ENCODE measurements at regions not wholly inside any gene's neighbourhood (a gene's known extent, or its start where the extent isn't known, plus 50 kb on each side); places are given as distances from the start of the nearest gene placed in this dataset.

- no peak for DNase-seq
- H3K4me1 ChIP-seq (ENCODE audit: control insufficient read depth, insufficient read depth, low read length): no peaks in the 10 kb centered on the region
- no peaks in the 10 kb centered on the region for H3K9me3 ChIP-seq (ENCODE audit: control insufficient read depth, low read depth, low read length)
- no peaks in the 10 kb centered on the region for H3K36me3 ChIP-seq (ENCODE audit: control insufficient read depth, insufficient read depth, low read length)
- H3K27me3 ChIP-seq (ENCODE audit: control insufficient read depth, insufficient read depth, low read length): peaks cover 4% of the 10 kb centered on the region
- H3K4me3 ChIP-seq (ENCODE audit: low read length): no peak overlapping the region
- WGBS (ENCODE audit: insufficient coverage, low lambda C conversion rate): no CpG with 5 or more reads among the region's 10 CpGs
- H3K27ac ChIP-seq (ENCODE audit: low read length): no peak overlapping the region
These were observed 232.6 kb upstream of the PDE10A start for GRCh38 chr6:165895421-165896165.

- peaks cover 11% of the 10 kb centered on the region for H3K27me3 ChIP-seq (ENCODE audit: control insufficient read depth, insufficient read depth, low read length)
- H3K4me3 ChIP-seq (ENCODE audit: low read length): no peak overlapping the region
- no peaks in the 10 kb centered on the region for H3K4me1 ChIP-seq (ENCODE audit: control insufficient read depth, insufficient read depth, low read length)
- H3K9me3 ChIP-seq (ENCODE audit: control insufficient read depth, low read depth, low read length): no peaks in the 10 kb centered on the region
- DNase-seq: no peak
- no peaks in the 10 kb centered on the region for H3K36me3 ChIP-seq (ENCODE audit: control insufficient read depth, insufficient read depth, low read length)
- H3K27ac ChIP-seq (ENCODE audit: low read length): no peak overlapping the region
- no CpG with 5 or more reads among the region's 10 CpGs for WGBS (ENCODE audit: insufficient coverage, low lambda C conversion rate)
These were observed 231.3 kb upstream of the PDE10A start for GRCh38 chr6:165894171-165894825.

- WGBS (ENCODE audit: insufficient coverage, low lambda C conversion rate): no CpG with 5 or more reads among the region's 6 CpGs
- Histone ChIP-seq H3K27me3 (ENCODE audit: control insufficient read depth, insufficient read depth, low read length) (peaks cover 12% of the 10 kb centered on the region), H3K36me3 (ENCODE audit: control insufficient read depth, insufficient read depth, low read length) (no peaks in the 10 kb centered on the region), H3K27ac (ENCODE audit: low read length) (no peak overlapping the region), H3K4me3 (ENCODE audit: low read length) (no peak overlapping the region), H3K4me1 (ENCODE audit: control insufficient read depth, insufficient read depth, low read length) (no peaks in the 10 kb centered on the region), H3K9me3 (ENCODE audit: control insufficient read depth, low read depth, low read length) (no peaks in the 10 kb centered on the region)
- no peak for DNase-seq
These were observed 230.4 kb upstream of the PDE10A start for GRCh38 chr6:165893431-165893830.

GRCh38 chr6:165891320-165891719 lies 228.3 kb upstream of the PDE10A start:
- H3K27me3 ChIP-seq (ENCODE audit: control insufficient read depth, insufficient read depth, low read length): peaks cover 12% of the 10 kb centered on the region
- no peak overlapping the region for H3K4me3 ChIP-seq (ENCODE audit: low read length)
- H3K9me3 ChIP-seq (ENCODE audit: control insufficient read depth, low read depth, low read length): no peaks in the 10 kb centered on the region
- no peak for DNase-seq
- H3K36me3 ChIP-seq (ENCODE audit: control insufficient read depth, insufficient read depth, low read length): no peaks in the 10 kb centered on the region
- H3K4me1 ChIP-seq (ENCODE audit: control insufficient read depth, insufficient read depth, low read length): no peaks in the 10 kb centered on the region
- WGBS (ENCODE audit: insufficient coverage, low lambda C conversion rate): 90% methylated on average over 2 of the region's 5 CpGs
- no peak overlapping the region for H3K27ac ChIP-seq (ENCODE audit: low read length)

GRCh38 chr6:165890404-165890735 lies 227.3 kb upstream of the PDE10A start:
- Histone ChIP-seq H3K9me3 (ENCODE audit: control insufficient read depth, low read depth, low read length) (no peaks in the 10 kb centered on the region), H3K4me3 (ENCODE audit: low read length) (no peak overlapping the region), H3K36me3 (ENCODE audit: control insufficient read depth, insufficient read depth, low read length) (no peaks in the 10 kb centered on the region), H3K27ac (ENCODE audit: low read length) (no peak overlapping the region), H3K27me3 (ENCODE audit: control insufficient read depth, insufficient read depth, low read length) (peaks cover 12% of the 10 kb centered on the region), H3K4me1 (ENCODE audit: control insufficient read depth, insufficient read depth, low read length) (no peaks in the 10 kb centered on the region)
- no CpG with 5 or more reads among the region's 9 CpGs for WGBS (ENCODE audit: insufficient coverage, low lambda C conversion rate)
- no peak for DNase-seq

GRCh38 chr6:165889636-165890403 lies 226.8 kb upstream of the PDE10A start:
- no CpG with 5 or more reads among the region's 7 CpGs for WGBS (ENCODE audit: insufficient coverage, low lambda C conversion rate)
- DNase-seq: peak; percentile 15 to 17
- H3K9me3 ChIP-seq (ENCODE audit: control insufficient read depth, low read depth, low read length): no peaks in the 10 kb centered on the region
- no peaks in the 10 kb centered on the region for H3K4me1 ChIP-seq (ENCODE audit: control insufficient read depth, insufficient read depth, low read length)
- H3K4me3 ChIP-seq (ENCODE audit: low read length): no peak overlapping the region
- H3K36me3 ChIP-seq (ENCODE audit: control insufficient read depth, insufficient read depth, low read length): no peaks in the 10 kb centered on the region
- no peak overlapping the region for H3K27ac ChIP-seq (ENCODE audit: low read length)
- H3K27me3 ChIP-seq (ENCODE audit: control insufficient read depth, insufficient read depth, low read length): peaks cover 12% of the 10 kb centered on the region

GRCh38 chr6:165886169-165886568 lies 223.1 kb upstream of the PDE10A start:
- H3K4me3 ChIP-seq (ENCODE audit: low read length): no peak overlapping the region
- H3K4me1 ChIP-seq (ENCODE audit: control insufficient read depth, insufficient read depth, low read length): no peaks in the 10 kb centered on the region
- no peak for DNase-seq
- H3K36me3 ChIP-seq (ENCODE audit: control insufficient read depth, insufficient read depth, low read length): no peaks in the 10 kb centered on the region
- WGBS (ENCODE audit: insufficient coverage, low lambda C conversion rate): 100% methylated on average over 1 of the region's 1 CpG
- H3K27ac ChIP-seq (ENCODE audit: low read length): no peak overlapping the region
- peaks cover 9% of the 10 kb centered on the region for H3K27me3 ChIP-seq (ENCODE audit: control insufficient read depth, insufficient read depth, low read length)
- no peaks in the 10 kb centered on the region for H3K9me3 ChIP-seq (ENCODE audit: control insufficient read depth, low read depth, low read length)

GRCh38 chr6:165884813-165885765 lies 222.0 kb upstream of the PDE10A start:
- DNase-seq: peak; percentile 53 to 66
- no peaks in the 10 kb centered on the region for H3K36me3 ChIP-seq (ENCODE audit: control insufficient read depth, insufficient read depth, low read length)
- H3K4me3 ChIP-seq (ENCODE audit: low read length): no peak overlapping the region
- no peaks in the 10 kb centered on the region for H3K4me1 ChIP-seq (ENCODE audit: control insufficient read depth, insufficient read depth, low read length)
- H3K9me3 ChIP-seq (ENCODE audit: control insufficient read depth, low read depth, low read length): no peaks in the 10 kb centered on the region
- H3K27me3 ChIP-seq (ENCODE audit: control insufficient read depth, insufficient read depth, low read length): peaks cover 4% of the 10 kb centered on the region
- 66% methylated on average over 3 of the region's 32 CpGs for WGBS (ENCODE audit: insufficient coverage, low lambda C conversion rate)
- H3K27ac ChIP-seq (ENCODE audit: low read length): no peak overlapping the region

- Histone ChIP-seq H3K27me3 (ENCODE audit: control insufficient read depth, insufficient read depth, low read length) (no peaks in the 10 kb centered on the region), H3K4me3 (ENCODE audit: low read length) (no peak overlapping the region), H3K27ac (ENCODE audit: low read length) (no peak overlapping the region), H3K4me1 (ENCODE audit: control insufficient read depth, insufficient read depth, low read length) (no peaks in the 10 kb centered on the region), H3K36me3 (ENCODE audit: control insufficient read depth, insufficient read depth, low read length) (no peaks in the 10 kb centered on the region), H3K9me3 (ENCODE audit: control insufficient read depth, low read depth, low read length) (no peaks in the 10 kb centered on the region)
- no peak for DNase-seq
- WGBS (ENCODE audit: insufficient coverage, low lambda C conversion rate): 100% methylated on average over 1 of the region's 16 CpGs
These were observed 221.0 kb upstream of the PDE10A start for GRCh38 chr6:165883851-165884640.
